ENCODE measurements at regions not wholly inside any gene's neighbourhood (a gene's known extent, or its start where the extent isn't known, plus 50 kb on each side); places are given as distances from the start of the nearest gene placed in this dataset.

DNA sequence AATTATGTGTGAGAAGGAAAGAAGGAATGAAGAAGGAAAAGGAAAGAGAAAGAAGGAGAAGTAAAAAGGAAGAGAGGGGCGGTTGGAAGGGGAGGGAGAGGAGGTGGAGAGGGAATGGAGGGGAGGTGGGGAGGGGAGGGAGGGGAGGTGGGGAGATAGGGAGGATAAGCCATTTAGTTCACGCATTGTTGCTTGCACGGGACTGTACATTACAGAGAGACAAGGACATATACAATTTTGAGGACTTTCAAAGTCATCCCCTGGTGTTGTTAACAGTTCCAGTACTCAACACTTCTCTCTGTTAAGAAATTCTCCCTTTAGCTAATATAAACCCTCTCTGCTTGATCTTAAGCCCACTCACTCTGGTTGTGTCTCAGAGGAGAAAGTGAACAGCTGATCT, 312.5 kb downstream of the GRIN2B start:
- no peak for TF ChIP-seq CTCF (IDR thresholded peaks at IDR 0.05; ENCODE audit: insufficient read depth, low read length, poor library complexity, severe bottlenecking)
- Histone ChIP-seq H3K36me3 (ENCODE audit: control insufficient read depth, insufficient read depth, low read length) (no peaks in the 10 kb centered on the region), H3K4me3 (replicated peaks; ENCODE audit: low read depth, low read length) (no peak overlapping the region), H3K27me3 (replicated peaks; ENCODE audit: control insufficient read depth, insufficient read depth, low read length) (no peaks in the 10 kb centered on the region; the same call in none of the 2 replicates)
- no peak for DNase-seq (ENCODE audit: extremely low read depth, insufficient read length)

DNA sequence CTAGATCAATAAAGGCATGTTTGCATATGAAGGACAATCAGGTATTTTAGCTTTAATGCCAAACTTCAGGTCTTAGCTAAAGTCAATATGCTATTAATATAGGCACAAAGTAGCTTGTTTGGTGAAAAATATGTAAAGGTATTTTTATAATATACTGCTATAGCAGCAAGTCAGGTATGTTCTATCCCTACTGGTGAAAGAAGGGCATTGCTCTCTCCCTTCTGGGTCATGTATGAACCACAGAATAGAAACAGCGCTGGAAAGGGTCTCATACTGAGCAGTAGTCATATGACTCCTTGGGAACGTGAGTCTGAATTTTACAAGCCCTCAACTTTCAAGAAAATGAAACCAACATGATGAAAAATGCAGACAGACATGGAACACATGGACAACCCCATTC, 314.6 kb downstream of the GRIN2B start:
- TF ChIP-seq CTCF (IDR thresholded peaks at IDR 0.05; ENCODE audit: insufficient read depth, low read length, poor library complexity, severe bottlenecking), result no peak
- no peaks in the 10 kb centered on the region for H3K36me3 ChIP-seq (ENCODE audit: control insufficient read depth, insufficient read depth, low read length)
- no peaks in the 10 kb centered on the region; the same call in 1 of the 2 replicates for H3K27me3 ChIP-seq (replicated peaks; ENCODE audit: control insufficient read depth, insufficient read depth, low read length)
- H3K4me3 ChIP-seq (replicated peaks; ENCODE audit: low read depth, low read length), result no peak overlapping the region
- DNase-seq (ENCODE audit: extremely low read depth, insufficient read length), result no peak

GRCh38 chr12:13661005-13661887, 320.2 kb downstream of the GRIN2B start:
- H3K36me3 ChIP-seq (ENCODE audit: control insufficient read depth, insufficient read depth, low read length), result no peaks in the 10 kb centered on the region
- no peak overlapping the region for H3K4me3 ChIP-seq (replicated peaks; ENCODE audit: low read depth, low read length)
- H3K27me3 ChIP-seq (replicated peaks; ENCODE audit: control insufficient read depth, insufficient read depth, low read length), result peaks cover 2% of the 10 kb centered on the region; the same call in 1 of the 2 replicates
- DNase-seq (ENCODE audit: extremely low read depth, insufficient read length), result no peak
- peak; percentile 91 for TF ChIP-seq CTCF (IDR thresholded peaks at IDR 0.05; ENCODE audit: insufficient read depth, low read length, poor library complexity, severe bottlenecking)

DNA sequence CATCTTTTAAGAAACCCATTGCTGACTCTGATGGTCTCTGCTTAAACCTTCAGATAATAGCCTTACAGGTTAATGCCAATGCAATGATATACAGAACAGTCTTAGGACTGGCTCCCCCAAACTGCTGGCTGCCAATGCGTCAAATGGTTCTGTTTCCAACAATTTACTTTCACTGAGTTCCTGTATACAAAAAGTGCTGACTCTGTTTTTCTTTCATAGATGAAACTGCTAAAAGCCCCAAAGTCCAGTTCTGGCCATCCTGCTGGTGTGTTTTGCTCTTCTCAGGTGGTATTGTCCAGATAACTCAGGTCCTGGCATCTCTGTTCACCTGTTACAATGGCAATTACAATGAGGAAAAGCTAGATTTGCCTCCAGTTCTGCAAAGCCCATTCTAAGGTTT, 326.9 kb downstream of the GRIN2B start:
- DNase-seq (ENCODE audit: extremely low read depth, insufficient read length), result no peak
- no peak for TF ChIP-seq CTCF (IDR thresholded peaks at IDR 0.05; ENCODE audit: insufficient read depth, low read length, poor library complexity, severe bottlenecking)
- H3K36me3 ChIP-seq (ENCODE audit: control insufficient read depth, insufficient read depth, low read length), result no peaks in the 10 kb centered on the region
- no peak overlapping the region for H3K4me3 ChIP-seq (replicated peaks; ENCODE audit: low read depth, low read length)
- H3K27me3 ChIP-seq (replicated peaks; ENCODE audit: control insufficient read depth, insufficient read depth, low read length), result peaks cover 2% of the 10 kb centered on the region; the same call in 1 of the 2 replicates

DNA sequence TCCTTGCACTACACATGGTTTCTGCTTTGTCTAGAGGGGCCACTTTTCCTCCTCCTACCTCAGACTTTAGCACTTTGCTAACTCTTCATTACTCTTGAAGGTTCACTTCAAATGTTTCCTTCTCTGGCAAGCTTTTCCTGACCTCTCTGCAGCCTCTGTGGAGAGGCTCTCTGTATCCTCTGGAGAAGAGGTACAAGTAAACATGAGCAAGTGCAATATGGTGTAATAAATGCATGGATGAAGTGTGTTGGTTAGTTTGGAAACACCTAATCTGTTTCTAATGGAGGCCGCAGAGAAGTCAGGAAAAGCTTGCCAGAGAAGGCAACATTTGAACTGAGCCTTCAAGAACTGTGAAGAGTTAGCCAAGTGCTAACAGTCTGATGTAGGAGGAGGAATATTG, 329.3 kb downstream of the GRIN2B start:
- Histone ChIP-seq H3K27me3 (replicated peaks; ENCODE audit: control insufficient read depth, insufficient read depth, low read length) (no peaks in the 10 kb centered on the region; the same call in 1 of the 2 replicates), H3K4me3 (replicated peaks; ENCODE audit: low read depth, low read length) (no peak overlapping the region), H3K36me3 (ENCODE audit: control insufficient read depth, insufficient read depth, low read length) (no peaks in the 10 kb centered on the region)
- no peak for TF ChIP-seq CTCF (IDR thresholded peaks at IDR 0.05; ENCODE audit: insufficient read depth, low read length, poor library complexity, severe bottlenecking)
- no peak for DNase-seq (ENCODE audit: extremely low read depth, insufficient read length)

All from GM06990 (cell line).